Activated CD8-positive, alpha-beta memory T cell treated with anti-CD3 and anti-CD28 coated beads, Interleukin-2, amount 50 U/mL, for 48 hours (primary cell): ENCODE measurements at regions not wholly inside any gene's neighbourhood (a gene's known extent, or its start where the extent isn't known, plus 50 kb on each side); places are given as distances from the start of the nearest gene placed in this dataset.
"Not testable (repeated sequence)": the region's sequence is repeated elsewhere in the genome, so short reads cannot be mapped to it uniquely, and the experiment has no call there.

Source experiments
- DNase-seq: peaks from one replicate; pipeline ENCODE4 v3.0.0-alpha.2; 2020

GRCh38 chr14:82878951-82879350, 1345.3 kb upstream of the SEL1L start:
- DNase-seq, result no peak

GRCh38 chr14:82879949-82880535, 1346.4 kb upstream of the SEL1L start:
- no peak for DNase-seq

- no peak for DNase-seq
Observed at GRCh38 chr14:82886670-82887069, 1353.0 kb upstream of the SEL1L start.

- no peak for DNase-seq
Observed at GRCh38 chr14:82889701-82890100, 1356.0 kb upstream of the SEL1L start.

GRCh38 chr14:82896476-82896875, 1362.8 kb upstream of the SEL1L start:
- no peak for DNase-seq

- no peak for DNase-seq
Observed at GRCh38 chr14:82897469-82898308, 1364.0 kb upstream of the SEL1L start.

- DNase-seq, result no peak
Observed at GRCh38 chr14:82905762-82906161, 1372.1 kb upstream of the SEL1L start.

GRCh38 chr14:82911930-82912329, 1378.3 kb upstream of the SEL1L start:
- DNase-seq, result no peak

GRCh38 chr14:82913396-82913795, 1379.7 kb upstream of the SEL1L start:
- no peak for DNase-seq

GRCh38 chr14:82915381-82915780, 1381.7 kb upstream of the SEL1L start:
- DNase-seq, result no peak

- no peak for DNase-seq
Observed at GRCh38 chr14:82935691-82936090, 1402.0 kb upstream of the SEL1L start.

- no peak for DNase-seq
Observed at GRCh38 chr14:82951171-82951570, 1417.5 kb upstream of the SEL1L start.

- DNase-seq, result no peak
Observed at GRCh38 chr14:82963756-82964155, 1430.1 kb upstream of the SEL1L start.

GRCh38 chr14:82987502-82988124, 1454.0 kb upstream of the SEL1L start:
- DNase-seq, result no peak

GRCh38 chr14:82994547-82994946, 1460.9 kb upstream of the SEL1L start:
- DNase-seq, result not testable (repeated sequence)

- no peak for DNase-seq
Observed at GRCh38 chr14:82999802-83000201, 1466.1 kb upstream of the SEL1L start.

- no peak for DNase-seq
Observed at GRCh38 chr14:83004456-83005006, 1470.9 kb upstream of the SEL1L start.

- DNase-seq, result no peak
Observed at GRCh38 chr14:83006121-83006670, 1472.5 kb upstream of the SEL1L start.

GRCh38 chr14:83007052-83007451, 1473.4 kb upstream of the SEL1L start:
- DNase-seq, result not testable (repeated sequence)

- DNase-seq, result no peak
Observed at GRCh38 chr14:83007641-83008225, 1474.1 kb upstream of the SEL1L start.

GRCh38 chr14:83017296-83017695, 1483.6 kb upstream of the SEL1L start:
- no peak for DNase-seq

- no peak for DNase-seq
Observed at GRCh38 chr14:83019744-83020414, 1486.2 kb upstream of the SEL1L start.
